ENCODE measurements at regions not wholly inside any gene's neighbourhood (a gene's known extent, or its start where the extent isn't known, plus 50 kb on each side); places are given as distances from the start of the nearest gene placed in this dataset.

- no peak for TF ChIP-seq TAF7 (optimal IDR thresholded peaks at IDR 0.05; ENCODE audit: borderline replicate concordance, low read depth, low read length)
- no peak for TF ChIP-seq ZNF274 (IDR thresholded peaks at IDR 0.05; ENCODE audit: borderline replicate concordance, extremely low read depth, low read length)
These were observed 84.7 kb downstream of the FAM76B start (continued) for GRCh38 chr11:95704865-95705264.
